ENCODE measurements at regions not wholly inside any gene's neighbourhood (a gene's known extent, or its start where the extent isn't known, plus 50 kb on each side); places are given as distances from the start of the nearest gene placed in this dataset.
A peak's percentile ranks its signal among the peaks of the same experiment; 100 is the strongest.
"Not testable (repeated sequence)": the region's sequence is repeated elsewhere in the genome, so short reads cannot be mapped to it uniquely, and the experiment has no call there.

- Histone ChIP-seq H3K4me1 (ENCODE audit: control insufficient read depth, insufficient read depth, low read length) (no peaks in the 10 kb centered on the region), H3K27ac (ENCODE audit: low read length) (no peak overlapping the region), H3K27me3 (ENCODE audit: control insufficient read depth, insufficient read depth, low read length) (no peaks in the 10 kb centered on the region), H3K4me3 (ENCODE audit: low read length) (no peak overlapping the region), H3K36me3 (ENCODE audit: control insufficient read depth, insufficient read depth, low read length) (no peaks in the 10 kb centered on the region), H3K9me3 (replicated peaks; ENCODE audit: control insufficient read depth, low read depth, low read length) (no peaks in the 10 kb centered on the region)
- DNase-seq = no peak
- WGBS (ENCODE audit: insufficient coverage) = no CpG with 5 or more reads among the region's 4 CpGs
Observed at GRCh38 chr5:104573949-104574709, 1011.5 kb upstream of the NUDT12 start.

- Histone ChIP-seq H3K9me3 (replicated peaks; ENCODE audit: control insufficient read depth, low read depth, low read length) (no peaks in the 10 kb centered on the region), H3K36me3 (ENCODE audit: control insufficient read depth, insufficient read depth, low read length) (no peaks in the 10 kb centered on the region), H3K27me3 (ENCODE audit: control insufficient read depth, insufficient read depth, low read length) (no peaks in the 10 kb centered on the region), H3K4me1 (ENCODE audit: control insufficient read depth, insufficient read depth, low read length) (no peaks in the 10 kb centered on the region), H3K27ac (ENCODE audit: low read length) (no peak overlapping the region), H3K4me3 (ENCODE audit: low read length) (no peak overlapping the region)
- WGBS (ENCODE audit: insufficient coverage) = no CpG with 5 or more reads among the region's 1 CpG
- DNase-seq = peak; percentile 4
Observed at GRCh38 chr5:104569621-104570020, 1007.0 kb upstream of the NUDT12 start.

- H3K36me3 ChIP-seq (ENCODE audit: control insufficient read depth, insufficient read depth, low read length) = no peaks in the 10 kb centered on the region
- no peaks in the 10 kb centered on the region for H3K4me1 ChIP-seq (ENCODE audit: control insufficient read depth, insufficient read depth, low read length)
- H3K27me3 ChIP-seq (ENCODE audit: control insufficient read depth, insufficient read depth, low read length) = no peaks in the 10 kb centered on the region
- H3K27ac ChIP-seq (ENCODE audit: low read length) = no peak overlapping the region
- DNase-seq = no peak
- H3K4me3 ChIP-seq (ENCODE audit: low read length) = no peak overlapping the region
- no CpG with 5 or more reads among the region's 4 CpGs for WGBS (ENCODE audit: insufficient coverage)
- H3K9me3 ChIP-seq (replicated peaks; ENCODE audit: control insufficient read depth, low read depth, low read length) = no peaks in the 10 kb centered on the region
Observed at GRCh38 chr5:104564530-104564929, 1001.9 kb upstream of the NUDT12 start.

DNA sequence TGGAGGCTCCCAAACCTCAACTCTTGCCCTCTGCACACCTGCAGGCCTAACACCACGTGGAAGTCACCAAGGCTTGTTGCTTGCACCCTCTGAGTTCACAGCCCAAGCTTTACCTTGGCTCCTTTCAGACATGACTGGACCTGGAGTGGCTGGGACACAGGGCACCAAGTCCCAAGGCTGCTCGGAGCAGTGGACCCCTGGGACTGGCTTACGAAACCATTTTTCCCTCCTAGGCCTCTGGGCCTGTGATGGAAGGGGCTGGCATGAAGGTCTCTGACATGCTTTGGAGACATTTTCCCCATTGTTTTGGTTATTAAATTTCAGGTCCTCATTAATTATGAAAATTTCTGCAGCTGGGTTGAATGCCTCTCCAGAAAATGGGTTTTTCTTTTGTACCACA, 994.4 kb upstream of the NUDT12 start:
- Histone ChIP-seq H3K27ac (ENCODE audit: low read length) (no peak overlapping the region), H3K9me3 (replicated peaks; ENCODE audit: control insufficient read depth, low read depth, low read length) (peaks cover 3% of the 10 kb centered on the region), H3K4me3 (ENCODE audit: low read length) (no peak overlapping the region), H3K36me3 (ENCODE audit: control insufficient read depth, insufficient read depth, low read length) (no peaks in the 10 kb centered on the region), H3K4me1 (ENCODE audit: control insufficient read depth, insufficient read depth, low read length) (no peaks in the 10 kb centered on the region), H3K27me3 (ENCODE audit: control insufficient read depth, insufficient read depth, low read length) (no peaks in the 10 kb centered on the region)
- 67% methylated on average over 1 of the region's 3 CpGs for WGBS (ENCODE audit: insufficient coverage)
- no peak for DNase-seq

DNA sequence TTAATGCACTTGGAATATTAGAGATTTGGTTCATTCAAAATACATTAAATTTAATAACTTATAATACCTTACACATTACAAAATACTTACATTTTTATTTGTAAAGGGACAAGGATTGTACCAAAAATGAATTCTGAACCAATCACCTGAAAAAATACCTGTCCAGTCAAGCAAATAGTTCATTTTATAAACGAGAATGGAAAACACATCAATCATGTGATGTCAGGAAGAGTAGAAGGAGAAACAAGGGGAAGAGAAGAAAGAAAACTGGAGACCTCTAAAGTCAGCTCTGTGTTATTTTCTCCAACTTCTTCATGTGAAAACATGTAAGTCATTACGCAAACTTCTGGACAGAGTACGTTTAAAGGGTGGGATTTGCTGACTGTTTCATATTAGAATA, 989.0 kb upstream of the NUDT12 start:
- Histone ChIP-seq H3K9me3 (replicated peaks; ENCODE audit: control insufficient read depth, low read depth, low read length) (no peaks in the 10 kb centered on the region), H3K4me3 (ENCODE audit: low read length) (no peak overlapping the region), H3K4me1 (ENCODE audit: control insufficient read depth, insufficient read depth, low read length) (no peaks in the 10 kb centered on the region), H3K27ac (ENCODE audit: low read length) (no peak overlapping the region), H3K36me3 (ENCODE audit: control insufficient read depth, insufficient read depth, low read length) (no peaks in the 10 kb centered on the region), H3K27me3 (ENCODE audit: control insufficient read depth, insufficient read depth, low read length) (no peaks in the 10 kb centered on the region)
- no CpG with 5 or more reads among the region's 3 CpGs for WGBS (ENCODE audit: insufficient coverage)
- DNase-seq = peak; percentile 17

GRCh38 chr5:104546871-104547270, 984.3 kb upstream of the NUDT12 start:
- not testable (repeated sequence) for DNase-seq; H3K4me1 ChIP-seq (ENCODE audit: control insufficient read depth, insufficient read depth, low read length); H3K4me3 ChIP-seq (ENCODE audit: low read length); H3K27ac ChIP-seq (ENCODE audit: low read length); H3K27me3 ChIP-seq (ENCODE audit: control insufficient read depth, insufficient read depth, low read length); H3K9me3 ChIP-seq (replicated peaks; ENCODE audit: control insufficient read depth, low read depth, low read length); H3K36me3 ChIP-seq (ENCODE audit: control insufficient read depth, insufficient read depth, low read length)
- WGBS (ENCODE audit: insufficient coverage) = 100% methylated on average over 3 of the region's 6 CpGs

- H3K36me3 ChIP-seq (ENCODE audit: control insufficient read depth, insufficient read depth, low read length) = no peaks in the 10 kb centered on the region
- H3K27me3 ChIP-seq (ENCODE audit: control insufficient read depth, insufficient read depth, low read length) = no peaks in the 10 kb centered on the region
- peak; percentile 96 for DNase-seq
- peaks cover 3% of the 10 kb centered on the region for H3K4me1 ChIP-seq (ENCODE audit: control insufficient read depth, insufficient read depth, low read length)
- peak overlapping the region; percentile 29 for H3K27ac ChIP-seq (ENCODE audit: low read length)
- no peak overlapping the region for H3K4me3 ChIP-seq (ENCODE audit: low read length)
- WGBS (ENCODE audit: insufficient coverage) = no CpG with 5 or more reads among the region's 1 CpG
- no peaks in the 10 kb centered on the region for H3K9me3 ChIP-seq (replicated peaks; ENCODE audit: control insufficient read depth, low read depth, low read length)
Observed at GRCh38 chr5:104541141-104541785, 978.7 kb upstream of the NUDT12 start.

DNA sequence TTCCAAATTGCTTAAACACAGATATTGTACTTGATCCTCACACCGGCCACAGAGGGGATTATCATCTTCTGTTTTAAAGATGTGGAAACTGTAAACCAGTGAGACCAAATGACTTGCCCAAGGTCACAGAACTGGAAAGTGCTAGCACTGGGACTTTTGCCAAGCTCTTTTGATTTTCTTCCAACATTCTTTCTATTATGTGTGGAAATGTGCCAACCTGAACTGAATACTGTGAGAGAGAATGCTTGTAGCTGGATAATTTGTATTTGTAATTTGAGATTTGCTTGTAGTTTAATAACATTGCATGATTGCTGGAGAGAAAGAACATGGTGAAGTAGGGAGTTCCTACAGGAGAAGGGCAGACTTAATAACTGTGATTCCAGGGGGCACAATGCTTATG, 977.9 kb upstream of the NUDT12 start:
- no CpG with 5 or more reads among the region's 1 CpG for WGBS (ENCODE audit: insufficient coverage)
- no peaks in the 10 kb centered on the region for H3K36me3 ChIP-seq (ENCODE audit: control insufficient read depth, insufficient read depth, low read length)
- H3K27me3 ChIP-seq (ENCODE audit: control insufficient read depth, insufficient read depth, low read length) = no peaks in the 10 kb centered on the region
- peak; percentile 90 for DNase-seq
- peak overlapping the region; percentile 29 for H3K27ac ChIP-seq (ENCODE audit: low read length)
- H3K9me3 ChIP-seq (replicated peaks; ENCODE audit: control insufficient read depth, low read depth, low read length) = no peaks in the 10 kb centered on the region
- peaks cover 3% of the 10 kb centered on the region for H3K4me1 ChIP-seq (ENCODE audit: control insufficient read depth, insufficient read depth, low read length)
- no peak overlapping the region for H3K4me3 ChIP-seq (ENCODE audit: low read length)

- no peaks in the 10 kb centered on the region for H3K27me3 ChIP-seq (ENCODE audit: control insufficient read depth, insufficient read depth, low read length)
- no peaks in the 10 kb centered on the region for H3K9me3 ChIP-seq (replicated peaks; ENCODE audit: control insufficient read depth, low read depth, low read length)
- peak; percentile 86 for DNase-seq
- H3K27ac ChIP-seq (ENCODE audit: low read length) = no peak overlapping the region
- H3K36me3 ChIP-seq (ENCODE audit: control insufficient read depth, insufficient read depth, low read length) = no peaks in the 10 kb centered on the region
- H3K4me1 ChIP-seq (ENCODE audit: control insufficient read depth, insufficient read depth, low read length) = peaks cover 3% of the 10 kb centered on the region
- H3K4me3 ChIP-seq (ENCODE audit: low read length) = no peak overlapping the region
Observed at GRCh38 chr5:104539618-104540350, 977.2 kb upstream of the NUDT12 start.

DNA sequence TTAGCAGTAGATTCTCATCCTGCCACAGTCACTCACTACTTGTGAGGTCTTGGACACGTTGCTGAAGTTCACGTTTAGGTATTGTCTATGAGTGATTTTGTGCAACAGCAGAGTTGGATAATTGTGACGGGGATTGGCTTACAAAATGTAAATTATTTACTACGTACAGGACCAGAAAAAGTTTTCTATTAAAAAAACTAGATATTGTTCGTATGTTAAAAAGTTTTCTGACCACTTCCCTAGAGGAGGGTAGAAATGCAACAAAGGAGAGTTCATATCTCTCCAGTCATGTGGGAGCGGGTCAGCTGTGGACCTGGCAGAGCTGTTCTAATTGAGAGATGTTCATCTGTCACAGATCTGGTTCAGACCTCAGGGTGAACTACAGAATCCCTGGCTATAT, 976.1 kb upstream of the NUDT12 start:
- peaks cover 3% of the 10 kb centered on the region for H3K4me1 ChIP-seq (ENCODE audit: control insufficient read depth, insufficient read depth, low read length)
- 40% methylated on average over 1 of the region's 6 CpGs for WGBS (ENCODE audit: insufficient coverage)
- H3K27me3 ChIP-seq (ENCODE audit: control insufficient read depth, insufficient read depth, low read length) = no peaks in the 10 kb centered on the region
- no peaks in the 10 kb centered on the region for H3K9me3 ChIP-seq (replicated peaks; ENCODE audit: control insufficient read depth, low read depth, low read length)
- H3K36me3 ChIP-seq (ENCODE audit: control insufficient read depth, insufficient read depth, low read length) = no peaks in the 10 kb centered on the region
- H3K4me3 ChIP-seq (ENCODE audit: low read length) = no peak overlapping the region
- DNase-seq = peak; percentile 42
- no peak overlapping the region for H3K27ac ChIP-seq (ENCODE audit: low read length)

Measured in muscle of leg (tissue), 3 donors.